Esophagus muscularis mucosa (tissue), 4 donors: ENCODE measurements at regions not wholly inside any gene's neighbourhood (a gene's known extent, or its start where the extent isn't known, plus 50 kb on each side); places are given as distances from the start of the nearest gene placed in this dataset.

ENCODE experiments used
- DNase-seq: peaks from one replicate; pipeline ENCODE4 v3.0.0-alpha.2; 2017; ENCODE audit errors: extremely low spot score
- H3K27ac ChIP-seq, 4 donors: fragments of 200-600 bp; sonication (generic); replicated peaks in 1 of 4; 1 replicate in 3 of 4; 2 replicates in 1 of 4; pipeline ENCODE4 v1.5.1; 2016 to 2019; ENCODE audit warnings: mild to moderate bottlenecking in 1 of 4
- H3K27me3 ChIP-seq, 4 donors: fragments of 200-600 bp; sonication (generic); one replicate each; pipeline versions ENCODE4 v1.5.1 to v1.6.0; 2016 to 2019
- H3K36me3 ChIP-seq, 4 donors: fragments of 200-600 bp; sonication (generic); one replicate each; pipeline ENCODE4 v1.5.1; 2016 to 2019
- H3K4me1 ChIP-seq, 4 donors: fragments of 200-600 bp; sonication (generic); one replicate each; pipeline ENCODE4 v1.5.1; 2016 to 2019
- H3K4me3 ChIP-seq, 4 donors: fragments of 200-600 bp; sonication (generic); 1 replicate in 2 of 4; 2 replicates in 2 of 4; pipeline ENCODE4 v1.5.1; 2016 to 2019; ENCODE audit warnings: mild to moderate bottlenecking in 4 of 4, moderate library complexity in 1 of 4
- H3K9me3 ChIP-seq, 4 donors: fragments of 200-600 bp; sonication (generic); 1 replicate in 3 of 4; 2 replicates in 1 of 4; pipeline ENCODE4 v1.5.1; 2016 to 2019
- CTCF ChIP-seq, 3 experiments: fragments of 200-600 bp in 2 of 3; fragments of 450-650 bp in 1 of 3; sonication (generic) in 2 of 3; IDR thresholded peaks; one replicate each; pipeline ENCODE4 v1.5.1; 2017 to 2019; ENCODE audit warnings: antibody characterized with exemption in 3 of 3, mild to moderate bottlenecking in 2 of 3, moderate library complexity in 1 of 3
- EP300 ChIP-seq: sonication (generic); formaldehyde crosslinking; IDR thresholded peaks from one replicate; pipeline ENCODE4 v1.6.1; 2017; ENCODE audit warnings: antibody characterized with exemption
- POLR2A ChIP-seq: fragments of 450-650 bp; IDR thresholded peaks from one replicate; pipeline ENCODE4 v1.6.1; 2017; ENCODE audit warnings: antibody characterized with exemption, moderate library complexity, mild to moderate bottlenecking, low read depth
- POLR2AphosphoS5 ChIP-seq, 2 donors: sonication (generic); formaldehyde crosslinking; IDR thresholded peaks; one replicate each; pipeline ENCODE4 v1.6.1; 2017; ENCODE audit warnings: antibody characterized with exemption in 2 of 2
- WGBS: methylation state at CpG from one replicate; pipeline ENCODE4 v1.1.5; 2018; 5-methylcytosine and 5-hydroxymethylcytosine counted together
- intact Hi-C: fragments of 100-400 bp; cut with DNase I; formaldehyde crosslinking; loops from one replicate; pipeline ENCODE4 v1.15.1; 2023

DNA sequence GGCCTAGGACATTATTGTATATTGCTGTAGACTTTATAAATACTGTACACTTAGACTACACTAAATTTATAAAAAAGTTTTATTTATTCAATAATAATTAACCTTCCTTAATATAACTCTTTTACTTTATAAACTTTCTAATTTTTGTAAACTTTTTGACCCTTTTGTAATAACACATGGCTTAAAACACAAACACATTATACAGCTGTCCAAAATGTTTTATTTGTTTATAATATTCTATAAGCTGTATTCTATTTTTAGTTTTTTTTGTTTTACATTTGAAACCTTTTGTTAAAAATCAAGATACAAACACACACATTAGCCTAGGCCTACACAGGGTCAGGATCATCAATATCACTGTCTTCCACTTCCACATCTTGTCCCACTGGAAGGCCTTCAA lies 190.0 kb downstream of the BMP4 start:
- Histone ChIP-seq H3K27me3 (no peaks in the 10 kb centered on the region), H3K9me3 (peaks cover 0 to 6% (median 2%) of the 10 kb centered on the region in 4 donors)
- intact Hi-C loops, result no loop called here

DNA sequence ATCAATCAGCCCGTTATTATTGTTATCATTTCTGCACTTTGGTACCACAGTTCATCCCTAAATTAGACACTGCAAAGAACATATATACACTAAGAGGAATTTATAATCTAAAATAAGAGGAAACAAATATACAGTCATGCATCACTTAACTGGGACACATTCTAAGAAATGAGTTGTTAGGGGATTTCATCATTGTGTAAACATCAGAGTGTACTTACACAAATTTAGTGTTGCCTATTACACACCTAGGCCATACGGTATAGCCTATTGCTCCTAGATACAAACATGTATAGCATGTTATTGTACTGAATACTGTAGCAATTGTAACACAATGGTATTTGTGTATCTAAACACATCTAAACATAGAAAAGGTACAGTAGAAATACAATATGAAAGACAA lies 190.5 kb downstream of the BMP4 start:
- Histone ChIP-seq H3K4me1 (no peaks in the 10 kb centered on the region), H3K36me3 (no peaks in the 10 kb centered on the region), H3K27ac (no peak overlapping the region), H3K4me3 (no peak overlapping the region), H3K9me3 (peaks cover 0 to 6% (median 2%) of the 10 kb centered on the region in 4 donors), H3K27me3 (no peaks in the 10 kb centered on the region)
- DNase-seq, result no peak
- 79% methylated on average over 2 of the region's 2 CpGs for WGBS
- intact Hi-C loops, result no loop called here
- TF ChIP-seq EP300, result no peak
- TF ChIP-seq POLR2A, result no peak
- TF ChIP-seq CTCF (IDR thresholded peaks at IDR 0.05), result no peak
- no peak for TF ChIP-seq POLR2AphosphoS5 (IDR thresholded peaks at IDR 0.05)

More for the DNA sequence above, 190.0 kb downstream of the BMP4 start:
- Histone ChIP-seq H3K4me3 (no peak overlapping the region), H3K27ac (no peak overlapping the region), H3K36me3 (no peaks in the 10 kb centered on the region), H3K4me1 (no peaks in the 10 kb centered on the region)
- DNase-seq, result no peak
- TF ChIP-seq EP300 (no peak), POLR2A (no peak)

DNA sequence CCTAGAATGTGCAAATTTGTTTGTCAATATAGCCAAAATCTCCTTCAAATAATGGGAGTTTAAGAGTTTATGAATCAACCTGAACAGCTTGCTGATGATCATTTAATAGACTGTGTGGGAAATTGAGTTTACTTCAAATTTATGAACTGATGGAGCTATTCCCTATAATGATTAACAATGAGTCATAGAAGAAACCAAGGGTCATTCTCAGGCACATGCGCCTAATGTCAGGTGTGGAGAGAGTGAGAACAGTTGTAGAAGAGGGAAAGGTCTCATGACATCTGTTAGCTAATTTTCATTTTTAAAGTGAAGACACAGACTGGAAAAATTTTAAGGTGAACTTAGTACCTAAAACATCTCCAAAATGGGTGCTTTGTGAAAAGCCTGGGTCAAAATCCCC lies 191.8 kb downstream of the BMP4 start:
- Histone ChIP-seq H3K27ac (no peak overlapping the region), H3K4me1 (no peaks in the 10 kb centered on the region), H3K36me3 (no peaks in the 10 kb centered on the region), H3K9me3 (peaks cover 0 to 6% (median 2%) of the 10 kb centered on the region in 4 donors), H3K4me3 (no peak overlapping the region), H3K27me3 (no peaks in the 10 kb centered on the region)
- TF ChIP-seq CTCF (IDR thresholded peaks at IDR 0.05), result no peak
- TF ChIP-seq POLR2A, result no peak
- TF ChIP-seq POLR2AphosphoS5 (IDR thresholded peaks at IDR 0.05), result no peak
- TF ChIP-seq EP300, result no peak
- WGBS, result 97% methylated on average over 1 of the region's 1 CpG
- intact Hi-C loops, result no loop called here
- DNase-seq, result no peak

- 78% methylated on average over 2 of the region's 2 CpGs for WGBS
- peaks cover 0 to 7% (median 3%) of the 10 kb centered on the region in 4 donors for H3K9me3 ChIP-seq
- H3K36me3 ChIP-seq, result no peaks in the 10 kb centered on the region
- no peak for DNase-seq
- TF ChIP-seq POLR2A, result no peak
- H3K4me3 ChIP-seq, result no peak overlapping the region
- intact Hi-C loops, result no loop called here
- no peaks in the 10 kb centered on the region for H3K27me3 ChIP-seq
- no peaks in the 10 kb centered on the region for H3K4me1 ChIP-seq
- no peak overlapping the region for H3K27ac ChIP-seq
These were observed 198.5 kb downstream of the BMP4 start for GRCh38 chr14:53758141-53758540.

DNA sequence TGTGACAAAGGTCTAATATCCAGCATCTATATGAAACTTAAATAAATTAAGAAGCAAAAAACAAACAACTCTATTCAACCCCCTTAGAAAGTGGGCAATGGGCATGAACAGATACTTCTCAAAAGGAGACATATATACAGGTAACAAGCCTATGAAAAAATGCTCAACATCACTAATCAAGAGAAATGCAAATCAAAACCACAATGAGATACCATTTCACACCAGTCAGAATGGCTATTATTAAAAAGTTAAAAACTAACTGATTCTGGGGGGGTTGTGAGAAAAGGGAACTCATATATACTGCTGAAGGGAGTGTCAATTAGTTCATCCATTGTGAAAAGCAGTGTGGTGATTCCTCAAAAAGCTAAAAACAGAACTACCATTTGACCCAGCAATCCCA lies 198.9 kb downstream of the BMP4 start:
- Histone ChIP-seq H3K27me3 (no peaks in the 10 kb centered on the region), H3K4me1 (no peaks in the 10 kb centered on the region), H3K9me3 (peaks cover 0 to 7% (median 3%) of the 10 kb centered on the region in 4 donors), H3K27ac (no peak overlapping the region), H3K4me3 (no peak overlapping the region), H3K36me3 (no peaks in the 10 kb centered on the region)
- intact Hi-C loops, result no loop called here
- TF ChIP-seq EP300 (no peak), POLR2AphosphoS5 (IDR thresholded peaks at IDR 0.05) (no peak), CTCF (IDR thresholded peaks at IDR 0.05) (no peak), POLR2A (no peak)
- no peak for DNase-seq

DNA sequence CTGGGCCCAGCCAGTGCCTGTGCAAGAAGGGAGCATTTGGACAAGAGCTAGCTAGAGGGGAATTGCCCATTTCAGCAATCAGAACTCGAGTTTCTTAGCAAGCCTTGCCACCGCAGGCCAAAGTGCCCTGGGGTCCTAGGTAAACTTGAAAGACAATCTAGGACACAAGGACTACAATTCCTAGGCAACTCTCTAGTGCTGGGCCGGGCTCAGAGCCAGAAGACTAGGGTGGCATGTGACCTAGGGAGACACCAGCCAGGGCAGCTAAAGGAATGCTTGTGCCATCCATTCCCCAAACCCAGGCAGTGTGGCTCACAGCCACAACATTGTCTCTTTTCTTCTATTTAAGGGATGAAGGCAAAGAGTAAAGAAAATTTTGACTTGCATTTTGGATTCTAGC lies 205.0 kb downstream of the BMP4 start:
- Histone ChIP-seq H3K9me3 (no peaks in the 10 kb centered on the region), H3K27me3 (no peaks in the 10 kb centered on the region), H3K36me3 (no peaks in the 10 kb centered on the region), H3K27ac (no peak overlapping the region), H3K4me3 (no peak overlapping the region), H3K4me1 (no peaks in the 10 kb centered on the region)
- WGBS, result 88% methylated on average over 2 of the region's 3 CpGs
- no peak for DNase-seq
- TF ChIP-seq CTCF (IDR thresholded peaks at IDR 0.05) (no peak), POLR2AphosphoS5 (IDR thresholded peaks at IDR 0.05) (no peak), EP300 (no peak), POLR2A (no peak)
- intact Hi-C loops, result no loop called here
